Panc1 (cell line): ENCODE measurements at regions not wholly inside any gene's neighbourhood (a gene's known extent, or its start where the extent isn't known, plus 50 kb on each side); places are given as distances from the start of the nearest gene placed in this dataset.

ENCODE experiments used
- CTCF ChIP-seq: fragments of 450-650 bp; IDR thresholded peaks from 2 replicates; pipeline ENCODE4 v1.5.1; 2017; ENCODE audit warnings: mild to moderate bottlenecking
- POLR2AphosphoS5 ChIP-seq: IDR thresholded peaks from 2 replicates; pipeline ENCODE4 v1.6.1; 2012; ENCODE audit warnings: mild to moderate bottlenecking, low read depth, low read length, moderate library complexity
- REST ChIP-seq, 2 experiments: IDR thresholded peaks; 2 replicates each; pipeline ENCODE4 v1.6.1; 2011 to 2012; ENCODE audit warnings: low read depth in 2 of 2, control low read depth in 1 of 2, low read length in 1 of 2, mild to moderate bottlenecking in 1 of 2, moderate library complexity in 1 of 2; ENCODE audit not compliant: insufficient read depth in 1 of 2
- SIN3A ChIP-seq: IDR thresholded peaks from 2 replicates; pipeline ENCODE4 v1.6.1; 2012; ENCODE audit warnings: low read depth, mild to moderate bottlenecking, low read length, moderate library complexity, borderline replicate concordance; ENCODE audit not compliant: insufficient read depth

GRCh38 chr2:234139755-234140154, 89.3 kb downstream of the SPP2 start:
- TF ChIP-seq CTCF (no peak), POLR2AphosphoS5 (no peak), REST (IDR thresholded peaks at IDR 0.05; ENCODE audit: insufficient read depth in 1 of 2, low read depth in 2 of 2, low read length in 1 of 2) (no peak), SIN3A (no peak)
